ENCODE measurements at regions not wholly inside any gene's neighbourhood (a gene's known extent, or its start where the extent isn't known, plus 50 kb on each side); places are given as distances from the start of the nearest gene placed in this dataset.

GRCh38 chr11:131095511-131096185 is 179.4 kb upstream of the SNX19 start:
- TF ChIP-seq CTCF (IDR thresholded peaks at IDR 0.05 in 2 of 3, conservative IDR thresholded peaks at IDR 0.05 in 1 of 3; ENCODE audit: borderline replicate concordance in 1 of 3, insufficient read depth in 1 of 3, low read depth in 2 of 3, low read length in 2 of 3): no peak
- TF ChIP-seq REST (IDR thresholded peaks at IDR 0.05; ENCODE audit: low read depth): no peak
- TF ChIP-seq ZBTB33 (IDR thresholded peaks at IDR 0.05; ENCODE audit: extremely low read depth, insufficient replicate concordance, low read length): no peak
- no peak for TF ChIP-seq POLR2A (IDR thresholded peaks at IDR 0.05; ENCODE audit: borderline replicate concordance, extremely low read depth, insufficient read depth, insufficient read length)
- no peak for TF ChIP-seq MAX (IDR thresholded peaks at IDR 0.05)
- TF ChIP-seq POLR2AphosphoS5 (IDR thresholded peaks at IDR 0.05; ENCODE audit: low read depth, low read length): no peak
- TF ChIP-seq TCF7L2 (IDR thresholded peaks at IDR 0.05; ENCODE audit: borderline replicate concordance, extremely low read depth, insufficient read depth, insufficient read length): no peak
- TF ChIP-seq SIN3A (IDR thresholded peaks at IDR 0.05; ENCODE audit: low read depth): no peak
